Neuronal stem cell (in vitro differentiated cells): ENCODE measurements at regions not wholly inside any gene's neighbourhood (a gene's known extent, or its start where the extent isn't known, plus 50 kb on each side); places are given as distances from the start of the nearest gene placed in this dataset.

Experiments used
- DNase-seq: peaks from one replicate; pipeline ENCODE4 v3.0.0-alpha.2; 2013; ENCODE audit warnings: low spot score
- H2AFZ ChIP-seq: one replicate; pipeline ENCODE4 v1.6.1; 2013; ENCODE audit warnings: mild to moderate bottlenecking, low read length, inconsistent platforms
- H2AK5ac ChIP-seq: 2 replicates; pipeline ENCODE4 v1.6.1; 2013; ENCODE audit warnings: low read depth, mild to moderate bottlenecking, inconsistent platforms, low read length, moderate library complexity, mixed read lengths
- H2BK120ac ChIP-seq: 2 replicates; pipeline ENCODE4 v1.6.1; 2013; ENCODE audit warnings: low read depth, mild to moderate bottlenecking, inconsistent platforms, low read length, moderate library complexity, mixed read lengths
- H2BK12ac ChIP-seq: one replicate; pipeline ENCODE4 v1.6.1; 2013; ENCODE audit warnings: low read length, inconsistent platforms
- H2BK15ac ChIP-seq: 2 replicates; pipeline ENCODE4 v1.6.1; 2013; ENCODE audit warnings: mild to moderate bottlenecking, low read length, inconsistent platforms, mixed read lengths
- H2BK5ac ChIP-seq: one replicate; pipeline ENCODE4 v1.6.1; 2013; ENCODE audit warnings: inconsistent platforms, mild to moderate bottlenecking, low read length, moderate library complexity
- H3K14ac ChIP-seq: one replicate; pipeline ENCODE4 v1.6.1; 2013; ENCODE audit warnings: low read length, inconsistent platforms
- H3K18ac ChIP-seq: 2 replicates; pipeline ENCODE4 v1.6.1; 2013; ENCODE audit warnings: low read length, inconsistent platforms
- H3K23ac ChIP-seq: 2 replicates; pipeline ENCODE4 v1.6.1; 2013; ENCODE audit warnings: low read depth, mild to moderate bottlenecking, mixed read lengths, low read length, inconsistent platforms; ENCODE audit not compliant: poor library complexity
- H3K27ac ChIP-seq: replicated peaks from 3 replicates; pipeline ENCODE4 v1.5.1; 2013; ENCODE audit warnings: low read length, inconsistent platforms
- H3K27me3 ChIP-seq, 3 experiments: 2 replicates each; pipeline ENCODE4 v1.6.1; 2013; ENCODE audit warnings: low read length in 3 of 3, mild to moderate bottlenecking in 2 of 3, inconsistent platforms in 1 of 3, low read depth in 1 of 3, mixed read lengths in 1 of 3, moderate library complexity in 1 of 3; ENCODE audit not compliant: control insufficient read depth in 3 of 3, insufficient read depth in 3 of 3
- H3K36me3 ChIP-seq, 2 donors: replicated peaks in 1 of 2; 2 replicates each; pipeline ENCODE4 v1.6.1; 2013; ENCODE audit warnings: low read length in 2 of 2; ENCODE audit not compliant: control insufficient read depth in 2 of 2, insufficient read depth in 2 of 2
- H3K4ac ChIP-seq: 2 replicates; pipeline ENCODE4 v1.6.1; 2013; ENCODE audit warnings: inconsistent platforms, mild to moderate bottlenecking, low read length, moderate library complexity
- H3K4me1 ChIP-seq, 2 donors: 1 replicate in 1 of 2; 2 replicates in 1 of 2; pipeline ENCODE4 v1.6.1; 2013; ENCODE audit warnings: low read length in 2 of 2, low read depth in 1 of 2; ENCODE audit not compliant: control insufficient read depth in 2 of 2, insufficient read depth in 1 of 2
- H3K4me2 ChIP-seq: one replicate; pipeline ENCODE4 v1.6.1; 2013; ENCODE audit warnings: mild to moderate bottlenecking, low read length, inconsistent platforms; ENCODE audit not compliant: insufficient read depth, poor library complexity, severe bottlenecking
- H3K4me3 ChIP-seq, 2 donors: 2 replicates each; pipeline ENCODE4 v1.5.1; 2013; ENCODE audit warnings: low read length in 2 of 2, mild to moderate bottlenecking in 2 of 2, inconsistent platforms in 1 of 2, moderate library complexity in 1 of 2
- H3K79me1 ChIP-seq: one replicate; pipeline ENCODE4 v1.6.1; 2013; ENCODE audit warnings: low read depth, mild to moderate bottlenecking, inconsistent platforms, low read length, moderate library complexity
- H3K9ac ChIP-seq: one replicate; pipeline ENCODE4 v1.6.1; 2013; ENCODE audit warnings: mild to moderate bottlenecking, low read depth, low read length, inconsistent platforms; ENCODE audit not compliant: poor library complexity
- H3K9me3 ChIP-seq, 2 donors: replicated peaks in 1 of 2; 2 replicates each; pipeline versions ENCODE3 to v1.6.1; 2013; ENCODE audit warnings: low read length in 2 of 2, mild to moderate bottlenecking in 2 of 2, inconsistent platforms in 1 of 2, low read depth in 1 of 2, mixed read lengths in 1 of 2, moderate library complexity in 1 of 2; ENCODE audit not compliant: control insufficient read depth in 2 of 2, insufficient read depth in 1 of 2
- H4K8ac ChIP-seq: one replicate; pipeline ENCODE4 v1.6.1; 2013; ENCODE audit warnings: low read depth, mild to moderate bottlenecking, inconsistent platforms, low read length, moderate library complexity
- H4K91ac ChIP-seq: one replicate; pipeline ENCODE4 v1.6.1; 2013; ENCODE audit warnings: low read length, low read depth, mild to moderate bottlenecking, inconsistent platforms; ENCODE audit not compliant: poor library complexity
- WGBS, 2 donors: extraction: QIAGEN DNeasy Blood & Tissue Kit; methylation state at CpG; one replicate each; pipeline ENCODE4 v1.1.7; 2013; ENCODE audit warnings: missing lambda C conversion rate in 2 of 2, mixed read lengths in 1 of 2; ENCODE audit not compliant: insufficient read length in 2 of 2, insufficient replicate concordance in 1 of 2; ENCODE audit errors: extremely low coverage in 2 of 2; 5-methylcytosine and 5-hydroxymethylcytosine counted together

DNA sequence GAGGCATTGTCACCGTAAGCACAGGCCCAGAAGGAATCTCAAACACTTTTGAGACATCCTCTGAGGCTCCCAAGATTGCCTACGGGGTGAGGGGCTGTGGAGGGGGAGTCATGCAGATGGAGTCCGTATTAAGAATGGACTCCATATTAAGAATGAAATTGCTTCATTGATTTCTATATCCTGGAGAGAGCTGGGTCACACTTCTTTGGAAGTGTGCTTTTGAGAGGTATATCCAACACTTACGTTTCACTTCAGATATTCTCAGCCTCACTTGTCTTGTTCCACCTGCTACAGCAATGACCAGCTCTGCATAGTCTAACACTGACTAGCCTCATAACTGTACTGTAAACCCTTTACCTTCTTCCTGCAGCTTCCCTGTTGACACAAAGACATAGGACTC, 62.6 kb upstream of the ARHGAP5 start:
- Histone ChIP-seq H3K27ac (peak overlapping the region; percentile 50), H3K4me1 (peaks cover 9 to 16% of the 10 kb centered on the region in 2 donors), H3K4me3 (no peak overlapping the region), H2AFZ (peak overlapping the region; percentile 41), H4K8ac (no peak overlapping the region), H3K23ac (no peak overlapping the region), H3K79me1 (no peaks in the 10 kb centered on the region), H3K36me3 (no peaks in the 10 kb centered on the region), H3K4me2 (no peak overlapping the region), H2BK5ac (no peak overlapping the region), H3K14ac (no peak overlapping the region), H3K18ac (no peak overlapping the region), H2AK5ac (no peak overlapping the region), H4K91ac (no peak overlapping the region), H3K9ac (no peak overlapping the region), H2BK15ac (no peak overlapping the region), H3K27me3 (no peaks in the 10 kb centered on the region), H3K4ac (no peak overlapping the region), H3K9me3 (no peaks in the 10 kb centered on the region), H2BK12ac (no peak overlapping the region), H2BK120ac (no peak overlapping the region)
- no peak for DNase-seq
- no CpG with 5 or more reads among the region's 4 CpGs for WGBS, 2 donors

DNA sequence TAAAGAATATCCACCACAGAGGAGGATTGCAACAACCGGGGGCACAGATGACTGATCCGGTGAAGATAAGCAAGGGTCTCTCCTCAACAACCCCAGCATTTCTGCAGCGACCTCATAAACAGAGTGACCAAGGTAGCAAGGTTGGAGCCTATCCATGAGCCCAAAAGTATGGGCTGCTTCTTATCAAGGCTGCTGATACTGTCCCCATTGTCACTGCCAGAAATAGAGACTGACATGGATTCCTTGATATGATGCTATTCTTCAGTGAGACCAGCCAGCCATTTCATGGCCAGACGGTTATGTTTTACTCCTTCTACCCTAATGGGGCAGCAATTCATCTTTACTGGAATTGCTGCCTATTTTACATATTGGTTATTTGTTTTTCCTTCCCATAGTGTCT, 61.9 kb upstream of the ARHGAP5 start:
- Histone ChIP-seq H3K4ac (no peak overlapping the region), H3K36me3 (no peaks in the 10 kb centered on the region), H3K27me3 (no peaks in the 10 kb centered on the region), H3K79me1 (no peaks in the 10 kb centered on the region), H3K27ac (no peak overlapping the region), H2AFZ (no peak overlapping the region), H3K4me3 (no peak overlapping the region), H4K91ac (no peak overlapping the region), H3K9ac (no peak overlapping the region), H4K8ac (no peak overlapping the region), H3K9me3 (no peaks in the 10 kb centered on the region), H3K14ac (no peak overlapping the region), H2BK120ac (no peak overlapping the region), H3K18ac (no peak overlapping the region), H3K4me1 (peaks cover 9 to 15% of the 10 kb centered on the region in 2 donors), H2AK5ac (no peak overlapping the region), H2BK15ac (no peak overlapping the region), H2BK5ac (no peak overlapping the region), H2BK12ac (no peak overlapping the region), H3K4me2 (no peak overlapping the region), H3K23ac (no peak overlapping the region)
- WGBS, 2 donors, result no CpG with 5 or more reads among the region's 4 CpGs
- no peak for DNase-seq

DNA sequence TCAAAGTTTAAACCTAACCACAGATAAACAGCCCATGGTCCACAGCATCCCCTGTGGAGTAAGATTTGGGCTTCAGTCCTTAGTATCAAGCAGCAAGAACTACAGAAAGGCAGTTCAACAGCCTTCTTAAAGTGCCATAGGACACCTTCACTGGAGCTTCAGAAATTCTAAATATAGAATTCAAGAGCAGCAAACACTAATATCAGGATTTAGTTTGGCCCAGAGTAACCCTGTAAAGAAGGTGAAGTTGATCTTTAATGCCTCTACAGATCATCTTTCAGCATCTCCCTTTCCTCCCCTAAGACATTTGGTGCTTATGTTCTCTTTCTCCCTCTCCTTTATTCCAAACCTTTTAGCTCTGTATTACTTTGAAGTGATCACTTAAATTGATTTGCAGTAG, 59.5 kb upstream of the ARHGAP5 start:
- no peak overlapping the region for H3K9ac ChIP-seq
- no peaks in the 10 kb centered on the region for H3K27me3 ChIP-seq
- H2BK15ac ChIP-seq, result no peak overlapping the region
- H2AFZ ChIP-seq, result no peak overlapping the region
- no peak overlapping the region for H4K8ac ChIP-seq
- H2BK120ac ChIP-seq, result no peak overlapping the region
- H4K91ac ChIP-seq, result no peak overlapping the region
- DNase-seq, result no peak
- no peak overlapping the region for H3K27ac ChIP-seq
- no peak overlapping the region for H2BK5ac ChIP-seq
- no peak overlapping the region for H3K4me2 ChIP-seq
- H3K9me3 ChIP-seq, result peaks cover 0 to 5% of the 10 kb centered on the region in 2 donors
- no peak overlapping the region for H3K23ac ChIP-seq
- H3K79me1 ChIP-seq, result no peaks in the 10 kb centered on the region
- no peak overlapping the region for H3K14ac ChIP-seq
- no peak overlapping the region for H3K4me3 ChIP-seq
- H3K18ac ChIP-seq, result no peak overlapping the region
- H2BK12ac ChIP-seq, result no peak overlapping the region
- H3K4ac ChIP-seq, result no peak overlapping the region
- no peak overlapping the region for H2AK5ac ChIP-seq
- peaks cover 9 to 15% of the 10 kb centered on the region in 2 donors for H3K4me1 ChIP-seq
- H3K36me3 ChIP-seq, result no peaks in the 10 kb centered on the region

DNA sequence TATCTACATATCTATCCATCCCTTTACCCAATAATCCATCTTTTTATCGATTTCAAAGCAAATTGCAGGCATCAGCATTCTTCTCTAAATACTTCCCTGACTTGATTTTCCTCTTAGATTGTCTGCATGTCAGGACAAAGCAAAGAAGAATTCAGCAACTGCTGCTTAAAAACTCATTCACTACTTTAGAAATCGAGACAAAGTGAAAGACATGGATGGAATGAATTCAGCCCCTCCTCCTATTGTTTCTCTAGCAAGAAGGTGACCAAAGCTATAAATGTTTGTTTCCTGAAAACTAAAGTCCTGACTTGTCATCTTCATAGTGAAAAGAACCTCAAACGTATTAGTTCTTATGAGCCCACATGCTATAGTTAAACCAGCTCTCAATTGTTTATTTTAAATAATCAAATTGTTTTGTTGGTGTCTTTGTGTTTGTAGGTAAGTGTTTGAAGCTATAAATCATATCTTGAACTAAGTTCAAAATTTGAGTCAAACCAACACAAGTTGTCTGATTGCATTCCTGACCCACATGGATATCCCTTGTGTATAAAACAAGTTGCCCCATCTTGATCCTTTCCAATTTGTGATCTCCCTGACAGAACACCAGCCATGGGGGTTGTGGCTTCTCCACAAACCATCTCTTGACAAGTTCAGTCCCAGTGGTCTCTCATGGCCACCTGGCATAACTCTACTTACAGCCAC, 58.6 kb upstream of the ARHGAP5 start:
- H3K4ac ChIP-seq, result no peak overlapping the region
- peaks cover 0 to 5% of the 10 kb centered on the region in 2 donors for H3K9me3 ChIP-seq
- H2BK5ac ChIP-seq, result no peak overlapping the region
- no peak overlapping the region for H2AK5ac ChIP-seq
- H2BK15ac ChIP-seq, result no peak overlapping the region
- 100% methylated on average over 1 of the region's 3 CpGs; no CpG with 5 or more reads in 1 of the 2 donors for WGBS, 2 donors
- H4K91ac ChIP-seq, result no peak overlapping the region
- H3K14ac ChIP-seq, result no peak overlapping the region
- peak; percentile 27 for DNase-seq
- H2AFZ ChIP-seq, result no peak overlapping the region
- no peak overlapping the region for H3K18ac ChIP-seq
- no peak overlapping the region for H4K8ac ChIP-seq
- no peaks in the 10 kb centered on the region for H3K79me1 ChIP-seq
- no peaks in the 10 kb centered on the region for H3K36me3 ChIP-seq
- H2BK12ac ChIP-seq, result no peak overlapping the region
- no peak overlapping the region for H3K4me3 ChIP-seq
- H3K4me1 ChIP-seq, result peaks cover 9 to 14% of the 10 kb centered on the region in 2 donors
- no peak overlapping the region for H3K4me2 ChIP-seq
- H3K27me3 ChIP-seq, result no peaks in the 10 kb centered on the region
- H3K27ac ChIP-seq, result peak overlapping the region; percentile 21
- no peak overlapping the region for H3K23ac ChIP-seq
- H2BK120ac ChIP-seq, result no peak overlapping the region
- no peak overlapping the region for H3K9ac ChIP-seq
